ENCODE measurements at regions not wholly inside any gene's neighbourhood (a gene's known extent, or its start where the extent isn't known, plus 50 kb on each side); places are given as distances from the start of the nearest gene placed in this dataset.

DNA sequence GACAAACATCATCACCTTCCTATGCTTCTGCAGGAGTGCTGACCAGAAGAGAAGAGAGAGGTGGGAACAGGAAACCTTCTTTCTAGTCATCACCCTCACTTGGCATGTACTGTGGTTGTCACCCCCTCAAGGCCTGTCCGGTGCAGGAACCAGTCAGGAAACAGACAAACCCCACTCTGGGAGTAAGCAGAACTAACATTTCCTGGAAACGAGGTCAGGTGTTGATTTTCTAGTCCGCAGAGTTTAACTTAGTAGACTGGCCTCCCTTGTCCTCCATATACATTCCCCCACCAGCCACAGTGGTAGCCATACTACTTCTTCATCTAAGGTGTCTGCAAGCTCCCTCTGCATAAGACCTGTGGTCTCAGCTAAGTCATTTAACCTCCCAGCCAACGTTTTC, 80.7 kb upstream of the NCAM1 start:
- no peak overlapping the region for H3K4me3 Mint-ChIP-seq
- no peak overlapping the region for H3K27ac Mint-ChIP-seq
- ChIA-PET CTCF (no interaction called here), POLR2A (no interaction called here)
- TF ChIP-seq, protein P1, sequence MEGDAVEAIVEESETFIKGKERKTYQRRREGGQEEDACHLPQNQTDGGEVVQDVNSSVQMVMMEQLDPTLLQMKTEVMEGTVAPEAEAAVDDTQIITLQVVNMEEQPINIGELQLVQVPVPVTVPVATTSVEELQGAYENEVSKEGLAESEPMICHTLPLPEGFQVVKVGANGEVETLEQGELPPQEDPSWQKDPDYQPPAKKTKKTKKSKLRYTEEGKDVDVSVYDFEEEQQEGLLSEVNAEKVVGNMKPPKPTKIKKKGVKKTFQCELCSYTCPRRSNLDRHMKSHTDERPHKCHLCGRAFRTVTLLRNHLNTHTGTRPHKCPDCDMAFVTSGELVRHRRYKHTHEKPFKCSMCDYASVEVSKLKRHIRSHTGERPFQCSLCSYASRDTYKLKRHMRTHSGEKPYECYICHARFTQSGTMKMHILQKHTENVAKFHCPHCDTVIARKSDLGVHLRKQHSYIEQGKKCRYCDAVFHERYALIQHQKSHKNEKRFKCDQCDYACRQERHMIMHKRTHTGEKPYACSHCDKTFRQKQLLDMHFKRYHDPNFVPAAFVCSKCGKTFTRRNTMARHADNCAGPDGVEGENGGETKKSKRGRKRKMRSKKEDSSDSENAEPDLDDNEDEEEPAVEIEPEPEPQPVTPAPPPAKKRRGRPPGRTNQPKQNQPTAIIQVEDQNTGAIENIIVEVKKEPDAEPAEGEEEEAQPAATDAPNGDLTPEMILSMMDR (IDR thresholded peaks at IDR 0.05), result no peak
- ATAC-seq (ENCODE audit: low read depth), result no peak
- no peaks in the 10 kb centered on the region for H3K4me1 Mint-ChIP-seq
- H3K9me3 Mint-ChIP-seq, result no peaks in the 10 kb centered on the region
- no peaks in the 10 kb centered on the region for H3K27me3 Mint-ChIP-seq
- intact Hi-C loops (cut with micrococcal nuclease), result no loop called here
- H3K36me3 Mint-ChIP-seq (ENCODE audit: low read depth), result no peaks in the 10 kb centered on the region
- no peak for DNase-seq

GRCh38 chr11:112881461-112881860, 79.8 kb upstream of the NCAM1 start:
- DNase-seq, result no peak
- CTCF ChIA-PET, result no interaction called here
- TF ChIP-seq, protein P1 (IDR thresholded peaks at IDR 0.05), result no peak
- H3K4me1 Mint-ChIP-seq, result no peaks in the 10 kb centered on the region
- intact Hi-C loops (cut with micrococcal nuclease), result no loop called here
- H3K27ac Mint-ChIP-seq, result no peak overlapping the region
- H3K4me3 Mint-ChIP-seq, result no peak overlapping the region
- H3K9me3 Mint-ChIP-seq, result peaks cover 2% of the 10 kb centered on the region
- no peaks in the 10 kb centered on the region for H3K27me3 Mint-ChIP-seq
- POLR2A ChIA-PET, result no interaction called here
- no peak for ATAC-seq (ENCODE audit: low read depth)
- H3K36me3 Mint-ChIP-seq (ENCODE audit: low read depth), result no peaks in the 10 kb centered on the region

- no peak overlapping the region for H3K27ac Mint-ChIP-seq
- ChIA-PET POLR2A (no interaction called here), CTCF (no interaction called here)
- TF ChIP-seq, protein P1 (IDR thresholded peaks at IDR 0.05), result no peak
- H3K4me3 Mint-ChIP-seq, result no peak overlapping the region
- ATAC-seq (ENCODE audit: low read depth), result no peak
- peaks cover 4% of the 10 kb centered on the region for H3K9me3 Mint-ChIP-seq
- intact Hi-C loops (cut with micrococcal nuclease), result no loop called here
- H3K4me1 Mint-ChIP-seq, result no peaks in the 10 kb centered on the region
- H3K36me3 Mint-ChIP-seq (ENCODE audit: low read depth), result no peaks in the 10 kb centered on the region
- no peaks in the 10 kb centered on the region for H3K27me3 Mint-ChIP-seq
- DNase-seq, result no peak
Observed at GRCh38 chr11:112882494-112883381, 78.5 kb upstream of the NCAM1 start.

- peaks cover 4% of the 10 kb centered on the region for H3K9me3 Mint-ChIP-seq
- no peak for ATAC-seq (ENCODE audit: low read depth)
- H3K4me3 Mint-ChIP-seq, result no peak overlapping the region
- H3K36me3 Mint-ChIP-seq (ENCODE audit: low read depth), result no peaks in the 10 kb centered on the region
- H3K27ac Mint-ChIP-seq, result no peak overlapping the region
- CTCF ChIA-PET, result no interaction called here
- TF ChIP-seq, protein P1 (IDR thresholded peaks at IDR 0.05), result no peak
- POLR2A ChIA-PET, result no interaction called here
- no peaks in the 10 kb centered on the region for H3K4me1 Mint-ChIP-seq
- DNase-seq, result no peak
- no peaks in the 10 kb centered on the region for H3K27me3 Mint-ChIP-seq
- intact Hi-C loops (cut with micrococcal nuclease), result no loop called here
Observed at GRCh38 chr11:112884012-112884767, 77.0 kb upstream of the NCAM1 start.

DNA sequence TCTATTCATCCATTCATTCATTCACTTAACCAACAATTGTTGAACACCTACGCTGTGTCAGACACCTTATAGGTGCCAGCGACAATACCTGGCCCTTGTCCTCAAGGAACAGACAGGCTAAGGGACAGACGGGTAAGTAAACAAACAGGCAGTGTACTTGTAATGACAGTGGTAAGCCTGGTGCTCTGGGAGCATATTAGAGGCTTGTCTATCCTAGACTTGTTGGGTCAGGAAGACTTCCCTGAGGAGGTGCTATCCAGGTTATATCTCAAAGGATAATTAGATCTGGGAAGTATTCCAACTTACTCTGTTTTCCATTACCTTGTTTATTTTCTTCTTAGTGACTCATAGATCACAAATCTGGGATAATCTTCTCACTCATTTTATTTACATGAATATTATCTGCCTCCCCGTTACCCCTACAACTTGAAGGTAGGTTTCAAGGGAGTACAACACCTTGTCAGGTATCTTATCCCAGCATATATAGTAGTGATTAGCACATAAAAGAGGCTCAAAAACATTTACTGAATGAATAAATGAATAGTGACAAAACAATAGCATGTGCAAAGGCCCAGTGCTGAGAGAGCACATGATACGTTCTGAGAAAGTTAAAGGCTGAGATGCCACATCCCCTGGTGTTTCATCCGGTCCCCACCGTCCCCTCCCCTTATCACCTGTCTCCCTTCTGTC, 75.3 kb upstream of the NCAM1 start:
- POLR2A ChIA-PET, result no interaction called here
- Mint-ChIP-seq H3K27ac (no peak overlapping the region), H3K9me3 (peaks cover 4% of the 10 kb centered on the region), H3K36me3 (ENCODE audit: low read depth) (no peaks in the 10 kb centered on the region), H3K4me1 (no peaks in the 10 kb centered on the region), H3K27me3 (no peaks in the 10 kb centered on the region), H3K4me3 (no peak overlapping the region)
- intact Hi-C loops (cut with micrococcal nuclease), result no loop called here
- no peak for ATAC-seq (ENCODE audit: low read depth)
- DNase-seq, result no peak
- TF ChIP-seq, protein P1 (IDR thresholded peaks at IDR 0.05), result no peak
- CTCF ChIA-PET, result no interaction called here

Data from activated B cell treated with CpG ODN at 0.5 μM for 24 hours (primary cell).